Loucy (cell line): ENCODE measurements at regions not wholly inside any gene's neighbourhood (a gene's known extent, or its start where the extent isn't known, plus 50 kb on each side); places are given as distances from the start of the nearest gene placed in this dataset.

Experiments
- H2AFZ ChIP-seq: fragments of 200-600 bp; sonication (generic); 2 replicates; pipeline ENCODE4 v1.6.0; 2016; ENCODE audit warnings: antibody characterized with exemption, mild to moderate bottlenecking, low read length, moderate library complexity
- H3F3A ChIP-seq: fragments of 200-600 bp; 2 replicates; pipeline ENCODE4 v1.6.0; 2016; ENCODE audit warnings: antibody characterized with exemption, low read depth, mild to moderate bottlenecking
- H3K27me3 ChIP-seq: fragments of 200-600 bp; sonication (generic); 2 replicates; pipeline ENCODE4 v1.6.1; 2014; ENCODE audit warnings: low read length, mild to moderate bottlenecking; ENCODE audit not compliant: insufficient read depth, poor library complexity, severe bottlenecking
- H3K36me3 ChIP-seq: fragments of 200-600 bp; sonication (generic); 2 replicates; pipeline ENCODE4 v1.6.1; 2016; ENCODE audit warnings: low read length; ENCODE audit not compliant: insufficient read depth
- H3K4me1 ChIP-seq: fragments of 200-600 bp; sonication (generic); 2 replicates; pipeline ENCODE4 v1.5.1; 2014; ENCODE audit warnings: low read length, mild to moderate bottlenecking; ENCODE audit not compliant: insufficient read depth, poor library complexity, severe bottlenecking
- H3K4me2 ChIP-seq: fragments of 200-600 bp; sonication (generic); 2 replicates; pipeline ENCODE4 v1.6.0; 2014; ENCODE audit warnings: antibody characterized with exemption, low read length, low read depth, mild to moderate bottlenecking; ENCODE audit not compliant: poor library complexity, severe bottlenecking
- H3K4me3 ChIP-seq: fragments of 200-600 bp; sonication (generic); 2 replicates; pipeline ENCODE4 v1.5.1; 2014; ENCODE audit warnings: low read length, mild to moderate bottlenecking, mixed read lengths; ENCODE audit not compliant: poor library complexity, severe bottlenecking
- H3K79me2 ChIP-seq: fragments of 200-600 bp; sonication (generic); 2 replicates; pipeline ENCODE4 v1.6.1; 2014; ENCODE audit warnings: low read length; ENCODE audit not compliant: insufficient read depth
- H3K9ac ChIP-seq: fragments of 200-600 bp; sonication (generic); 2 replicates; pipeline ENCODE4 v1.6.0; 2014; ENCODE audit warnings: mild to moderate bottlenecking, low read depth, low read length, moderate library complexity; ENCODE audit not compliant: poor library complexity, severe bottlenecking
- H3K9me2 ChIP-seq: fragments of 200-600 bp; sonication (generic); replicated peaks from 2 replicates; pipeline ENCODE4 v1.6.1; 2016; ENCODE audit warnings: low read depth, low read length, mixed read lengths
- H3K9me3 ChIP-seq: fragments of 200-600 bp; sonication (generic); 2 replicates; pipeline ENCODE4 v1.6.1; 2014; ENCODE audit warnings: mild to moderate bottlenecking, antibody characterized with exemption, low read length, low read depth; ENCODE audit not compliant: insufficient read depth
- H4K20me1 ChIP-seq: fragments of 200-600 bp; sonication (generic); 2 replicates; pipeline ENCODE4 v1.6.0; 2014; ENCODE audit warnings: antibody characterized with exemption, low read length, mild to moderate bottlenecking; ENCODE audit not compliant: insufficient read depth, poor library complexity, severe bottlenecking
- EZH2phosphoT487 ChIP-seq: fragments of 200-600 bp; IDR thresholded peaks from 2 replicates; pipeline ENCODE4 v1.6.1; 2018; ENCODE audit warnings: antibody characterized with exemption, mild to moderate bottlenecking, moderate library complexity, borderline replicate concordance
- TF ChIP-seq, protein P1 (sequence below): fragments of 200-600 bp; sonication (generic); conservative IDR thresholded peaks from 2 replicates; pipeline ENCODE4 v1.5.1; 2014; ENCODE audit warnings: mild to moderate bottlenecking, antibody characterized with exemption, low read length

DNA sequence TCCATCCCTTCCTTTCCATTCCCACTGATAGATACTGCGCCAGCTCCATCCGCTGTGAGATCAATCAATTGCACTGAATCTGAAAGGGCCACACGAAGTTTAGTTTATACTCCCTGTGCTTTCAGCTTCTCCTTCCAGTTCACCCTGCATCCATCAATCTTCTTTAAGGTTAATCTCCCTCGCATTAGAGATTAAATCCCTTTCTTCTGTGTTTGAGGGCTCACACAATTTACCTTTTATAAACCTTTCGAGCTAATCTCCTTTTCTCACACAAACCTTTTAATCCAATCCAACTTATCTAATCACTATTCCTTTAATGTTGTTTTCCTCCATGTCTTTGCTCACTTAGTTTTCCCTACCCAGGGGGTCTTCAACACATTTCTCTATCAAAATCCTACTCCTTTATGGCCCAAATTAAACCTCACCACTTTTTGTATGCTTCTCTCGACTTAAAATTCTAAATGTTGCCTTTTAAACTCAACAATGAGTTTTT, 64.6 kb upstream of the HAPLN1 start:
- H4K20me1 ChIP-seq = no peaks in the 10 kb centered on the region
- no peak overlapping the region for H3K4me2 ChIP-seq
- TF ChIP-seq, protein P1, sequence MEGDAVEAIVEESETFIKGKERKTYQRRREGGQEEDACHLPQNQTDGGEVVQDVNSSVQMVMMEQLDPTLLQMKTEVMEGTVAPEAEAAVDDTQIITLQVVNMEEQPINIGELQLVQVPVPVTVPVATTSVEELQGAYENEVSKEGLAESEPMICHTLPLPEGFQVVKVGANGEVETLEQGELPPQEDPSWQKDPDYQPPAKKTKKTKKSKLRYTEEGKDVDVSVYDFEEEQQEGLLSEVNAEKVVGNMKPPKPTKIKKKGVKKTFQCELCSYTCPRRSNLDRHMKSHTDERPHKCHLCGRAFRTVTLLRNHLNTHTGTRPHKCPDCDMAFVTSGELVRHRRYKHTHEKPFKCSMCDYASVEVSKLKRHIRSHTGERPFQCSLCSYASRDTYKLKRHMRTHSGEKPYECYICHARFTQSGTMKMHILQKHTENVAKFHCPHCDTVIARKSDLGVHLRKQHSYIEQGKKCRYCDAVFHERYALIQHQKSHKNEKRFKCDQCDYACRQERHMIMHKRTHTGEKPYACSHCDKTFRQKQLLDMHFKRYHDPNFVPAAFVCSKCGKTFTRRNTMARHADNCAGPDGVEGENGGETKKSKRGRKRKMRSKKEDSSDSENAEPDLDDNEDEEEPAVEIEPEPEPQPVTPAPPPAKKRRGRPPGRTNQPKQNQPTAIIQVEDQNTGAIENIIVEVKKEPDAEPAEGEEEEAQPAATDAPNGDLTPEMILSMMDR = no peak
- TF ChIP-seq EZH2phosphoT487 = no peak
- no peak overlapping the region for H2AFZ ChIP-seq
- H3K9ac ChIP-seq = no peak overlapping the region
- H3K27me3 ChIP-seq = no peaks in the 10 kb centered on the region
- H3K9me3 ChIP-seq = no peaks in the 10 kb centered on the region
- H3K4me3 ChIP-seq = no peak overlapping the region
- H3K4me1 ChIP-seq = no peaks in the 10 kb centered on the region
- no peaks in the 10 kb centered on the region for H3K36me3 ChIP-seq
- no peaks in the 10 kb centered on the region for H3K9me2 ChIP-seq
- H3F3A ChIP-seq = no peaks in the 10 kb centered on the region
- H3K79me2 ChIP-seq = no peaks in the 10 kb centered on the region

DNA sequence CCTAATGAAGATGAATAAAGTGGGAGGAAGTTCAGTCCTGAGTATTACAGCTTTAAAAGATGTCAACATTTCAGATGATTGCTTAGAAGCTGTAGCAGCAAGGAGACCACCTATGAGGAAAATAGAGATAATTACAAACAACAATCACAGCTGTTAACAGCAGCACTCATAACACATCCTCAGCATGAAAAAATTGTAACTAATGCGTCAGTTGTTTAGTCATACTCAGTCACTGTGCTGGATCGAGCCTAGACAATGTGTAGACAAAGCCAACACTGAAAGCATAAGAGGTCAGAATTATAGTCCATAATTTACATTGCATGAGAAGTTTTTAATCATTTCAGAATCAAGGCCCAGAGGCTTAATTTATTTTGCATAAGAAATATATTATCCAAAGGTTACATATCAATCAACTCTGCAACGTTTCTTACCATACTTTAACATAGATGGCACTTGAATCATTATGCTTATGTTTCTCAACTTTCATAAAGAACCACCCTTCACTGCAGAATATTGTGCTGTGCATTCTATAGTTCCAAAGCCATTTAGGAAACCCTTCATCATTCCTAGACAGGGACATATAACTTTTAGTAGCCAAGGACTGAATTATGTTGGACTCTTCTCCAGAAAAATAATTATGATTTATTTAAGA, 60.2 kb upstream of the HAPLN1 start:
- Histone ChIP-seq H3F3A (no peaks in the 10 kb centered on the region), H3K4me3 (no peak overlapping the region), H4K20me1 (no peaks in the 10 kb centered on the region), H3K36me3 (no peaks in the 10 kb centered on the region), H3K9me2 (no peaks in the 10 kb centered on the region), H2AFZ (no peak overlapping the region), H3K4me2 (no peak overlapping the region), H3K9ac (no peak overlapping the region), H3K27me3 (peaks cover 7% of the 10 kb centered on the region), H3K4me1 (no peaks in the 10 kb centered on the region), H3K9me3 (no peaks in the 10 kb centered on the region), H3K79me2 (no peaks in the 10 kb centered on the region)
- TF ChIP-seq, protein P1 = no peak
- no peak for TF ChIP-seq EZH2phosphoT487

DNA sequence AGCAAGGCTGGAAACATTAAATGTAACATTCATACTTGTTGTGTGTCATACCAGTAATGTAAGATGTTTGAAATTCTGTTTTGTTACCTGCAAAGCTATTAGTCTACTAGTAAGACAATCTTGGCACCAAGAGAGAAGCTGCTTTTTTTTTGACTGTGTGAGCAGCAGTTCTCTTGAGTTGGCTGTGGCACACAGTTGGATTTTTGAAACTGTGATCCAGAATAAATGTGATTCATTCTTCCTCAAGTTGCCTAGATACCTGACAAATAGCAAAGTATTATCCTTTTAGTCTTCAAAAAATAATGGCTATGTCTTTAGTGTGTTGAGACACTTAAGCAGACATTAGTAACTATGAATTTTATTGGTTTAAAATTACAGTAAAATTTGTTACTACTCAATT, 57.2 kb upstream of the HAPLN1 start:
- H3K4me2 ChIP-seq = no peak overlapping the region
- H3K27me3 ChIP-seq = peaks cover 7% of the 10 kb centered on the region
- H2AFZ ChIP-seq = no peak overlapping the region
- no peaks in the 10 kb centered on the region for H3K9me2 ChIP-seq
- H3K9ac ChIP-seq = no peak overlapping the region
- no peaks in the 10 kb centered on the region for H3K9me3 ChIP-seq
- H3K79me2 ChIP-seq = no peaks in the 10 kb centered on the region
- TF ChIP-seq EZH2phosphoT487 = no peak
- TF ChIP-seq, protein P1 = no peak
- no peaks in the 10 kb centered on the region for H3K4me1 ChIP-seq
- no peaks in the 10 kb centered on the region for H3K36me3 ChIP-seq
- H4K20me1 ChIP-seq = no peaks in the 10 kb centered on the region
- no peak overlapping the region for H3K4me3 ChIP-seq
- H3F3A ChIP-seq = no peaks in the 10 kb centered on the region
